Spinal cord (tissue), 9 donors: ENCODE measurements at regions not wholly inside any gene's neighbourhood (a gene's known extent, or its start where the extent isn't known, plus 50 kb on each side); places are given as distances from the start of the nearest gene placed in this dataset.
A peak's percentile ranks its signal among the peaks of the same experiment; 100 is the strongest.
"Not testable (repeated sequence)": the region's sequence is repeated elsewhere in the genome, so short reads cannot be mapped to it uniquely, and the experiment has no call there.

ENCODE experiments used
- DNase-seq, 6 donors: peaks; one replicate each; pipeline versions ENCODE4 v3.0.0 to v3.0.0-alpha.2; 2013 to 2015; ENCODE audit warnings: low spot score in 6 of 6, low read depth in 4 of 6
- H3K27ac ChIP-seq: one replicate; pipeline ENCODE4 v1.5.1; 2013; ENCODE audit warnings: low read depth, low read length, control low read depth
- H3K27me3 ChIP-seq: one replicate; pipeline ENCODE4 v1.6.1; 2013; ENCODE audit warnings: low read length; ENCODE audit not compliant: control insufficient read depth, insufficient read depth
- H3K36me3 ChIP-seq: one replicate; pipeline ENCODE4 v1.6.1; 2013; ENCODE audit warnings: low read length; ENCODE audit not compliant: control insufficient read depth, insufficient read depth
- H3K4me1 ChIP-seq: one replicate; pipeline ENCODE4 v1.6.1; 2013; ENCODE audit warnings: low read length; ENCODE audit not compliant: control insufficient read depth, insufficient read depth
- H3K4me3 ChIP-seq: one replicate; pipeline ENCODE4 v1.5.1; 2013; ENCODE audit warnings: low read depth, low read length, control low read depth
- H3K9me3 ChIP-seq: one replicate; pipeline ENCODE4 v1.6.1; 2013; ENCODE audit warnings: low read length; ENCODE audit not compliant: control insufficient read depth, insufficient read depth
- WGBS: methylation state at CpG from one replicate; pipeline ENCODE4 v1.1.5; 2013; ENCODE audit warnings: missing lambda C conversion rate; ENCODE audit not compliant: insufficient coverage; 5-methylcytosine and 5-hydroxymethylcytosine counted together
- donor health status: healthy.

GRCh38 chr6:115746583-115746982 is 314.1 kb downstream of the FRK start:
- not testable (repeated sequence) for H3K27me3 ChIP-seq, H3K9me3 ChIP-seq, DNase-seq, H3K4me1 ChIP-seq, H3K27ac ChIP-seq, H3K4me3 ChIP-seq, H3K36me3 ChIP-seq
- 79% methylated on average over 2 of the region's 3 CpGs for WGBS

GRCh38 chr6:115740907-115741306 is 319.8 kb downstream of the FRK start:
- Histone ChIP-seq H3K27me3 (no peaks in the 10 kb centered on the region), H3K27ac (no peak overlapping the region), H3K4me3 (no peak overlapping the region), H3K4me1 (no peaks in the 10 kb centered on the region), H3K36me3 (no peaks in the 10 kb centered on the region), H3K9me3 (peaks cover 2% of the 10 kb centered on the region)
- WGBS = no CpG with 5 or more reads among the region's 1 CpG
- DNase-seq = peak in 1 of 6 donors; percentile 46

- WGBS = 92% methylated on average over 5 of the region's 5 CpGs
- Histone ChIP-seq H3K27me3 (no peaks in the 10 kb centered on the region), H3K4me1 (no peaks in the 10 kb centered on the region), H3K9me3 (peaks cover 6% of the 10 kb centered on the region), H3K27ac (no peak overlapping the region), H3K4me3 (no peak overlapping the region), H3K36me3 (no peaks in the 10 kb centered on the region)
- DNase-seq = no peak
Observed at GRCh38 chr6:115735610-115736009, 325.1 kb downstream of the FRK start.

GRCh38 chr6:115733426-115733825 is 327.3 kb downstream of the FRK start:
- no peaks in the 10 kb centered on the region for H3K27me3 ChIP-seq
- no peak for DNase-seq
- peaks cover 6% of the 10 kb centered on the region for H3K9me3 ChIP-seq
- no peaks in the 10 kb centered on the region for H3K4me1 ChIP-seq
- H3K27ac ChIP-seq = no peak overlapping the region
- no peaks in the 10 kb centered on the region for H3K36me3 ChIP-seq
- H3K4me3 ChIP-seq = no peak overlapping the region

GRCh38 chr6:115729036-115729435 is 331.7 kb downstream of the FRK start:
- Histone ChIP-seq H3K36me3 (no peaks in the 10 kb centered on the region), H3K27ac (no peak overlapping the region), H3K4me3 (no peak overlapping the region), H3K4me1 (no peaks in the 10 kb centered on the region), H3K27me3 (no peaks in the 10 kb centered on the region), H3K9me3 (no peaks in the 10 kb centered on the region)
- 84% methylated on average over 5 of the region's 5 CpGs for WGBS
- DNase-seq = no peak

GRCh38 chr6:115728171-115728570 is 332.5 kb downstream of the FRK start:
- Histone ChIP-seq H3K36me3 (no peaks in the 10 kb centered on the region), H3K4me1 (no peaks in the 10 kb centered on the region), H3K4me3 (no peak overlapping the region), H3K27me3 (no peaks in the 10 kb centered on the region), H3K9me3 (no peaks in the 10 kb centered on the region), H3K27ac (no peak overlapping the region)
- DNase-seq = no peak

GRCh38 chr6:115721564-115721963 is 339.1 kb downstream of the FRK start:
- DNase-seq = no peak
- Histone ChIP-seq H3K4me1 (no peaks in the 10 kb centered on the region), H3K36me3 (no peaks in the 10 kb centered on the region), H3K27ac (no peak overlapping the region), H3K27me3 (no peaks in the 10 kb centered on the region), H3K4me3 (no peak overlapping the region), H3K9me3 (no peaks in the 10 kb centered on the region)
- WGBS = 75% methylated on average over 1 of the region's 2 CpGs

- Histone ChIP-seq H3K9me3 (no peaks in the 10 kb centered on the region), H3K36me3 (no peaks in the 10 kb centered on the region), H3K4me3 (no peak overlapping the region), H3K4me1 (no peaks in the 10 kb centered on the region), H3K27me3 (no peaks in the 10 kb centered on the region), H3K27ac (no peak overlapping the region)
- no peak for DNase-seq
- WGBS = no CpG with 5 or more reads among the region's 1 CpG
Observed at GRCh38 chr6:115720900-115721299, 339.8 kb downstream of the FRK start.

- H3K27ac ChIP-seq = no peak overlapping the region
- DNase-seq = no peak
- H3K9me3 ChIP-seq = no peaks in the 10 kb centered on the region
- WGBS = no CpG with 5 or more reads among the region's 1 CpG
- no peaks in the 10 kb centered on the region for H3K4me1 ChIP-seq
- no peak overlapping the region for H3K4me3 ChIP-seq
- H3K27me3 ChIP-seq = no peaks in the 10 kb centered on the region
- no peaks in the 10 kb centered on the region for H3K36me3 ChIP-seq
Observed at GRCh38 chr6:115717472-115717871, 343.2 kb downstream of the FRK start.

GRCh38 chr6:115717062-115717461 is 343.6 kb downstream of the FRK start:
- Histone ChIP-seq H3K4me3 (no peak overlapping the region), H3K4me1 (no peaks in the 10 kb centered on the region), H3K36me3 (no peaks in the 10 kb centered on the region), H3K27ac (no peak overlapping the region), H3K27me3 (no peaks in the 10 kb centered on the region), H3K9me3 (no peaks in the 10 kb centered on the region)
- DNase-seq = peak in 1 of 6 donors; percentile 21
